ENCODE measurements at regions not wholly inside any gene's neighbourhood (a gene's known extent, or its start where the extent isn't known, plus 50 kb on each side); places are given as distances from the start of the nearest gene placed in this dataset.

DNA sequence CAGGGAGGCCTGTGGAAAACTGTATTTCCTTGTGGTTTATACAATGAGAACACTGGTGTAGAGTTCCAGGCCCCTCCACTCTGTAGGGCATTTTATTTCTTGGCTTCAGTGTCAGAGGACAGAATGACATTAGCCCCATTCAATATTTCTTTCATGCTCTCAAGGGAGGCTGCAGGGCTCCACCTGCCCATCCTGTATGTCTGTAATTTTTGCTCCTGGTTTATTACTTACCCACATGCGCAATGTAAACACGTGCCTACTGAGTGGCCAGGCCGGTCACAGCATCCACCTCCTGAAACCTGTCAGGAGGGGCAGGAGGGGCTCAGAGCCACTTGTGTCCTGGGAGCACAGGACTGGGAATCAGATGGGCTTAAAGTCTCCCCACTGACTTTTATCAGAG is 82.4 kb downstream of the GADD45G start:
- TF ChIP-seq POLR2A (IDR thresholded peaks at IDR 0.05; ENCODE audit: low read length) (no peak), GATA1 (IDR thresholded peaks at IDR 0.05; ENCODE audit: low read depth, low read length) (no peak)
